Cardiac muscle cell (in vitro differentiated cells and primary cell): ENCODE measurements at regions not wholly inside any gene's neighbourhood (a gene's known extent, or its start where the extent isn't known, plus 50 kb on each side); places are given as distances from the start of the nearest gene placed in this dataset.

Experiments
- DNase-seq, 2 donors: peaks; one replicate each; pipeline versions ENCODE4 v3.0.0 to v3.0.0-alpha.2; 2010 to 2017; ENCODE audit warnings: low read depth in 1 of 2, low spot score in 1 of 2
- H3K27ac ChIP-seq: fragments of 200-600 bp; sonication (generic); 2 replicates; pipeline ENCODE4 v1.5.1; 2016
- H3K27me3 ChIP-seq: fragments of 200-600 bp; sonication (generic); 2 replicates; pipeline ENCODE4 v1.6.0; 2016; ENCODE audit warnings: control low read depth
- H3K36me3 ChIP-seq: fragments of 200-600 bp; sonication (generic); 2 replicates; pipeline ENCODE4 v1.5.1; 2016; ENCODE audit warnings: control low read depth
- H3K4me1 ChIP-seq: fragments of 200-600 bp; sonication (generic); 2 replicates; pipeline ENCODE4 v1.8.1; 2017; ENCODE audit warnings: low read depth, mild to moderate bottlenecking, mixed run types
- H3K4me3 ChIP-seq: fragments of 200-600 bp; sonication (generic); 2 replicates; pipeline ENCODE4 v1.5.1; 2016; ENCODE audit warnings: mild to moderate bottlenecking
- H3K9me3 ChIP-seq: fragments of 200-600 bp; sonication (generic); 2 replicates; pipeline ENCODE4 v1.5.1; 2017; ENCODE audit warnings: low read depth, mild to moderate bottlenecking, control low read depth
- CTCF ChIP-seq: IDR thresholded peaks from 2 replicates; pipeline ENCODE4 v1.5.1; 2012; ENCODE audit warnings: low read depth, mild to moderate bottlenecking, low read length

GRCh38 chr4:26032142-26032541, 118.1 kb downstream of the SMIM20 start:
- no peak for TF ChIP-seq CTCF
- Histone ChIP-seq H3K9me3 (no peaks in the 10 kb centered on the region), H3K4me1 (no peaks in the 10 kb centered on the region), H3K4me3 (no peak overlapping the region), H3K36me3 (no peaks in the 10 kb centered on the region), H3K27me3 (peaks cover 19% of the 10 kb centered on the region), H3K27ac (no peak overlapping the region)
- DNase-seq: no peak

GRCh38 chr4:26032630-26033317, 118.8 kb downstream of the SMIM20 start:
- Histone ChIP-seq H3K4me3 (no peak overlapping the region), H3K27me3 (peaks cover 18% of the 10 kb centered on the region), H3K27ac (no peak overlapping the region), H3K9me3 (no peaks in the 10 kb centered on the region), H3K4me1 (no peaks in the 10 kb centered on the region), H3K36me3 (no peaks in the 10 kb centered on the region)
- DNase-seq: peak in 1 of 2 donors; percentile 91
- no peak for TF ChIP-seq CTCF

- Histone ChIP-seq H3K27ac (no peak overlapping the region), H3K27me3 (peaks cover 15% of the 10 kb centered on the region), H3K4me1 (no peaks in the 10 kb centered on the region), H3K36me3 (no peaks in the 10 kb centered on the region), H3K9me3 (no peaks in the 10 kb centered on the region), H3K4me3 (no peak overlapping the region)
- no peak for TF ChIP-seq CTCF
- no peak for DNase-seq
Observed at GRCh38 chr4:26033389-26033788, 119.4 kb downstream of the SMIM20 start.

- no peaks in the 10 kb centered on the region for H3K36me3 ChIP-seq
- no peak overlapping the region for H3K27ac ChIP-seq
- DNase-seq: no peak
- no peaks in the 10 kb centered on the region for H3K9me3 ChIP-seq
- TF ChIP-seq CTCF: no peak
- H3K27me3 ChIP-seq: peaks cover 4% of the 10 kb centered on the region
- no peak overlapping the region for H3K4me3 ChIP-seq
- no peaks in the 10 kb centered on the region for H3K4me1 ChIP-seq
Observed at GRCh38 chr4:26034849-26035248, 120.8 kb downstream of the SMIM20 start.

GRCh38 chr4:26035921-26036320, 121.9 kb downstream of the SMIM20 start:
- Histone ChIP-seq H3K27me3 (no peaks in the 10 kb centered on the region), H3K4me1 (no peaks in the 10 kb centered on the region), H3K9me3 (no peaks in the 10 kb centered on the region), H3K4me3 (no peak overlapping the region), H3K36me3 (no peaks in the 10 kb centered on the region), H3K27ac (no peak overlapping the region)
- DNase-seq: no peak
- no peak for TF ChIP-seq CTCF
